NCI-H1092 (cell line): ENCODE measurements at regions not wholly inside any gene's neighbourhood (a gene's known extent, or its start where the extent isn't known, plus 50 kb on each side); places are given as distances from the start of the nearest gene placed in this dataset.

Source experiments
- DNase-seq: peaks from one replicate; lab custom pipeline; 2025; lab: John Stamatoyannopoulos, UW

GRCh38 chr18:54769526-54770464, 58.5 kb upstream of the RAB27B start:
- no peak for DNase-seq

GRCh38 chr18:54772056-54772455, 56.2 kb upstream of the RAB27B start:
- no peak for DNase-seq

- no peak for DNase-seq
Observed at GRCh38 chr18:54774423-54774822, 53.9 kb upstream of the RAB27B start.

GRCh38 chr18:54774981-54775665, 53.2 kb upstream of the RAB27B start:
- no peak for DNase-seq

- no peak for DNase-seq
Observed at GRCh38 chr18:54775686-54776085, 52.6 kb upstream of the RAB27B start.

GRCh38 chr18:54776282-54776977, 51.8 kb upstream of the RAB27B start:
- no peak for DNase-seq

GRCh38 chr18:54777118-54777791, 51.0 kb upstream of the RAB27B start:
- DNase-seq, result no peak

GRCh38 chr18:54777989-54778388, 50.3 kb upstream of the RAB27B start:
- no peak for DNase-seq
